Skeletal muscle tissue (tissue), 3 donors: ENCODE measurements at regions not wholly inside any gene's neighbourhood (a gene's known extent, or its start where the extent isn't known, plus 50 kb on each side); places are given as distances from the start of the nearest gene placed in this dataset.

ENCODE experiments used
- H3K27ac ChIP-seq: one replicate; pipeline ENCODE4 v1.7.0; 2013; ENCODE audit warnings: mild to moderate bottlenecking, low read depth, low read length, inconsistent platforms
- H3K27me3 ChIP-seq, 3 donors: one replicate each; pipeline ENCODE4 v1.7.0; 2013; ENCODE audit warnings: low read length in 3 of 3; ENCODE audit not compliant: control insufficient read depth in 3 of 3, insufficient read depth in 3 of 3
- H3K36me3 ChIP-seq, 3 donors: one replicate each; pipeline ENCODE4 v1.7.0; 2013; ENCODE audit warnings: low read length in 3 of 3; ENCODE audit not compliant: control insufficient read depth in 3 of 3, insufficient read depth in 3 of 3
- H3K4me1 ChIP-seq, 3 donors: one replicate each; pipeline ENCODE4 v1.7.0; 2013; ENCODE audit warnings: low read length in 3 of 3, mild to moderate bottlenecking in 3 of 3; ENCODE audit not compliant: control insufficient read depth in 3 of 3, insufficient read depth in 3 of 3
- H3K4me3 ChIP-seq, 3 donors: one replicate each; pipeline ENCODE4 v1.7.0; 2013; ENCODE audit warnings: low read length in 3 of 3
- H3K9ac ChIP-seq, 3 donors: one replicate each; pipeline ENCODE4 v1.7.0; 2013; ENCODE audit warnings: low read length in 3 of 3, mild to moderate bottlenecking in 3 of 3, moderate library complexity in 2 of 3, low read depth in 1 of 3
- H3K9me3 ChIP-seq, 3 donors: one replicate each; pipeline ENCODE4 v1.7.0; 2013; ENCODE audit warnings: low read length in 3 of 3; ENCODE audit not compliant: control insufficient read depth in 3 of 3
- donor health status: Osteomylitis.

- no peaks in the 10 kb centered on the region for H3K9me3 ChIP-seq
- H3K4me3 ChIP-seq: no peak overlapping the region
- no peaks in the 10 kb centered on the region for H3K27me3 ChIP-seq
- H3K9ac ChIP-seq: no peak overlapping the region
- no peaks in the 10 kb centered on the region for H3K4me1 ChIP-seq
- H3K36me3 ChIP-seq: no peaks in the 10 kb centered on the region
- no peak overlapping the region for H3K27ac ChIP-seq
Measured at GRCh38 chr13:47553329-47553977, 447.6 kb downstream of the SUCLA2 start.

DNA sequence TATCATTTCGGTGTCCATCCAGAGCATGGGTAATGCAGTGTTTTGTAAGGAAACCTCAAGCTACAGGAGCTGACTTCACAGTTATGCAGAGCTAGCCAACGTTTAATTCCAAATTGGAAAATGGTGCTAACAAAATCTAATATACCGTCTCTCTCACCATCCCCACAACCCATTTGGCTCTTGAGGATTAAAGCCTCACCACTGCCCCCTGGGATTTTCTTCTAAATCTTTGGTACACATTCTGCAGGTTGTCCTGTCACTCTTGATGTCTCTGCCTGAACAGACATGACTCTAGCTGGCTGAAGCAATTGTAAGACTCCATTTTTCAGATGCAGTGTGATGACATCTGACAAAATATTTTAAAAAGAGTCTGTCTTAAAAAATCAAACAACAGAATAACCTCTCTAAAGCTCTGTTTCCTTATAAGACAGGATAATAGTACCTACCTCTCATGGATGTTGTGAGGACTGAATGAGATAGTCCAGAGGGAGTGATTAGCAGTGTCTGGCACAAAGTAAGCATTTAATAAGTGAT, 451.8 kb downstream of the SUCLA2 start:
- H3K27ac ChIP-seq: no peak overlapping the region
- no peaks in the 10 kb centered on the region for H3K36me3 ChIP-seq
- peaks cover 3 to 4% (median 4%) of the 10 kb centered on the region in 3 donors for H3K4me1 ChIP-seq
- H3K9ac ChIP-seq: no peak overlapping the region
- no peaks in the 10 kb centered on the region for H3K27me3 ChIP-seq
- H3K4me3 ChIP-seq: no peak overlapping the region
- H3K9me3 ChIP-seq: no peaks in the 10 kb centered on the region

DNA sequence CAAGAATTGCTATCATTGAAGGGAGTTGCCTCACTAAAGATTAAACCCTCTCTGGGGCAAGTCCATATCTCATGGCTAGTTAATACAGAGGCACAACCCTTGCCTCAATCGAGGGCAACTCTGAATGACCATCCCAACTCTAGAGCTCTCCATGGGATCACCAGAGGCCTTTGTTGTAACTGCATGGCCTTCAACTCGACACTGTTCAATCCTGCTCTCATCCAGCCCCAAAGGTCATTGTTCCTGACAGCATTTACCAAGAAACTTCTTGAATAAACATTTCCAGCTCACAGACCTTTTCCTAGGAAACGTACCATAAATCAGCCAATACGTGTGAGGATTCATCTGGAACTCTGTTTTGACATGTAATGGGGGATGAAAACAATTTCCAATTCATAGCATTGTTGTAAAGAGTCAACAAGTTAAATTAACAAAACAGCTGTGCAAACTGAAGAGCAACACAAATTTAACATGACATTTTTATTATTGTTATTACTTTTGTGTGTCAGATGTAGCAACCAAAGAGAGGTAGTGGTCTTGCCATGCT, 452.7 kb downstream of the SUCLA2 start:
- no peaks in the 10 kb centered on the region for H3K27me3 ChIP-seq
- H3K4me3 ChIP-seq: no peak overlapping the region
- H3K4me1 ChIP-seq: peaks cover 3 to 4% (median 4%) of the 10 kb centered on the region in 3 donors

DNA sequence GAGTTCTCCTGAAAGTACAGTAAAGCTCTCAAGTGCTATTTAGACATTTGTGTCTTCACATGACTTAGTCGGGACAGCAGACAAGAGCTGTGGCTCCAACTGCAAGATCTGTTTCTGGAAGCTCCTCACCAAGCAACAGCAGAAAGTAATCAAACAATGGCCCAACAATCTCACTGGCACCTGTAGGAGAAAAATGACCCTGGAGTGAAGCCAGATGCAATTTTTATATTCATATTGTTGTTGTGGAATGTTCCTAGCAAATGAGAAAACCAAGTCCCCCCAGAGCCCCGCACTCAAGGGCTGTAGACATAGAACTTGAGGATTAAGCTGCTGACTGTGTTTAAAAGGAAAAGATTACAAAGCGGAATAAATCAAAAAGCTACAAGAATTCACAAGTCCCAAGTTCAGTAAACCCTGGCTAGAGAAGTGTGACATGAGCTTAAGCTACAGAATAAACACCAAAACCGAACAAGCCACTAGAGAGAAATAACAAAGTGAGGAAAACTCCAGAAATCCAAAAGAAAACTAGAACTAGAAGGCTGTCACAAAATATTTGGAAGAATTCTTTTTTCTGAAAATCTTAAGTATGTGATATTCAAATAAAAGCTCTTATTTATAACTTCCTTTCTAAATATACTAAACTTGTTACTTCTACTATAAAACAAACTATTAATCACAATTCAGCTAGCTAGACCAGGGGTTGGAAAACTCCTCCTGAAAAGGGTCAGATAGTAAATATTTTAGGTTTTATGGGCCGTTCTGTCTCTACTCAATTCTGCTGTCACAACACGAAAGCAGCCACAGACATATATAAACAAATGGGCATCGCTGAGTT, 454.5 kb downstream of the SUCLA2 start:
- H3K4me3 ChIP-seq: no peak overlapping the region
- H3K9ac ChIP-seq: no peak overlapping the region
- no peak overlapping the region for H3K27ac ChIP-seq
- H3K9me3 ChIP-seq: no peaks in the 10 kb centered on the region
- H3K4me1 ChIP-seq: peaks cover 3 to 4% (median 4%) of the 10 kb centered on the region in 3 donors
- no peaks in the 10 kb centered on the region for H3K27me3 ChIP-seq
- no peaks in the 10 kb centered on the region for H3K36me3 ChIP-seq

More for the DNA sequence above, 452.7 kb downstream of the SUCLA2 start:
- no peaks in the 10 kb centered on the region for H3K36me3 ChIP-seq
- no peaks in the 10 kb centered on the region for H3K9me3 ChIP-seq
- no peak overlapping the region for H3K27ac ChIP-seq
- no peak overlapping the region for H3K9ac ChIP-seq

- H3K27ac ChIP-seq: no peak overlapping the region
Measured at GRCh38 chr13:47545201-47546024, 455.7 kb downstream of the SUCLA2 start.

DNA sequence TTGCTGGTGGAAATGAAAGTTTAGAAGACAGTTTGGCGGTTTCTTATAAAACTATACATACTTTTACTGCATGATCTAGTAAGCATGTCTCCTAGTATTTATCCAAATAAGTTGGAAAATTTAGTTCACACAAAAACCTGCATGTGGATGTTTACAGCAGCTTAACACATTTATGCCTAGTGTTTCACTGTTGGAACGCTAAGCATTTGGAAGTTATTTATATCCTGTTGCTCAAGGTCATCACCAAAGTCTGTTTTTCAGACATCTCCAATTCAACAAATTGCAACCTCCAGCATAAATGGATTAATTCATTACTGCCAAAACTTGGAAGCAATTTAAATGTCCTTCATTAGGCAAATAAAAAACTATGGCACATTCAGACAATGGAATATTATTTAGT, 461.8 kb downstream of the SUCLA2 start:
- Histone ChIP-seq H3K4me3 (no peak overlapping the region), H3K27ac (no peak overlapping the region), H3K27me3 (no peaks in the 10 kb centered on the region), H3K36me3 (no peaks in the 10 kb centered on the region), H3K9ac (no peak overlapping the region), H3K9me3 (no peaks in the 10 kb centered on the region), H3K4me1 (peaks cover 0 to 3% (median 0%) of the 10 kb centered on the region in 3 donors)

More at GRCh38 chr13:47545201-47546024, 455.7 kb downstream of the SUCLA2 start:
- peaks cover 3 to 4% (median 4%) of the 10 kb centered on the region in 3 donors for H3K4me1 ChIP-seq
- no peak overlapping the region for H3K9ac ChIP-seq
- no peak overlapping the region for H3K4me3 ChIP-seq
- no peaks in the 10 kb centered on the region for H3K27me3 ChIP-seq
- H3K9me3 ChIP-seq: no peaks in the 10 kb centered on the region
- no peaks in the 10 kb centered on the region for H3K36me3 ChIP-seq

GRCh38 chr13:47523771-47524170, 477.3 kb downstream of the SUCLA2 start:
- no peak overlapping the region for H3K4me3 ChIP-seq
- H3K36me3 ChIP-seq: no peaks in the 10 kb centered on the region
- peaks cover 0 to 3% (median 0%) of the 10 kb centered on the region in 3 donors for H3K4me1 ChIP-seq
- H3K27me3 ChIP-seq: no peaks in the 10 kb centered on the region
- H3K27ac ChIP-seq: no peak overlapping the region
- no peak overlapping the region for H3K9ac ChIP-seq
- no peaks in the 10 kb centered on the region for H3K9me3 ChIP-seq

- no peak overlapping the region for H3K9ac ChIP-seq
- H3K4me3 ChIP-seq: no peak overlapping the region
- no peaks in the 10 kb centered on the region for H3K36me3 ChIP-seq
- peaks cover 0 to 3% (median 0%) of the 10 kb centered on the region in 3 donors for H3K4me1 ChIP-seq
- no peak overlapping the region for H3K27ac ChIP-seq
- H3K9me3 ChIP-seq: no peaks in the 10 kb centered on the region
- H3K27me3 ChIP-seq: no peaks in the 10 kb centered on the region
Measured at GRCh38 chr13:47521890-47522487, 479.1 kb downstream of the SUCLA2 start.

- Histone ChIP-seq H3K36me3 (no peaks in the 10 kb centered on the region), H3K9me3 (no peaks in the 10 kb centered on the region), H3K27ac (no peak overlapping the region), H3K4me1 (peaks cover 0 to 3% (median 0%) of the 10 kb centered on the region in 3 donors), H3K9ac (no peak overlapping the region), H3K27me3 (no peaks in the 10 kb centered on the region), H3K4me3 (no peak overlapping the region)
Measured at GRCh38 chr13:47519626-47520025, 481.4 kb downstream of the SUCLA2 start.
